Hepatocyte (in vitro differentiated cells): ENCODE measurements at regions not wholly inside any gene's neighbourhood (a gene's known extent, or its start where the extent isn't known, plus 50 kb on each side); places are given as distances from the start of the nearest gene placed in this dataset.

Experiments used
- EZH2 ChIP-seq: fragments of 200-600 bp; sonication (generic); IDR thresholded peaks from 2 replicates; pipeline ENCODE4 v1.6.1; 2016; ENCODE audit warnings: antibody characterized with exemption, mild to moderate bottlenecking, borderline replicate concordance
- TF ChIP-seq, protein P1 (sequence below): fragments of 200-600 bp; sonication (generic); IDR thresholded peaks from 2 replicates; pipeline ENCODE4 v1.5.1; 2016; ENCODE audit warnings: antibody characterized with exemption, mild to moderate bottlenecking; ENCODE audit not compliant: poor library complexity

DNA sequence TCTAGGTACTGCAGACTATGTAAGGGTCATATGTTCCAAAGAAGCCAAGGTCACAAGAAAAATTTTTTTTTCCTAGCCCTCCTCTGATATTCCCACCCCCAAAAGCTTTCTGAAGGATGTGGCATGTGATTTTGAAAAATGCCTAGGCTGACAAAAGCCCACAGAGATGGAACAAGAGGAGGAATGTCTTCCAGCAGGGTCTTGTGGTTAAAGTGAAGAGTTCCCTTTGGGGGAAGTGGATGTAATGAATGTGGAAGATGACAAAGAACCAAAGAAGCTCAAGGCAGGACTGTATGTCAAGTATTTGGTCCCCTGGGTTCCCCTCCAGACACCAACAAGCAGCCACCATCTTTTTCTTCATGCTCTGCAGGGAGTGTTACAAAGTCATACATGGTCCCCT lies 268.8 kb downstream of the BCOR start:
- TF ChIP-seq, protein P1, sequence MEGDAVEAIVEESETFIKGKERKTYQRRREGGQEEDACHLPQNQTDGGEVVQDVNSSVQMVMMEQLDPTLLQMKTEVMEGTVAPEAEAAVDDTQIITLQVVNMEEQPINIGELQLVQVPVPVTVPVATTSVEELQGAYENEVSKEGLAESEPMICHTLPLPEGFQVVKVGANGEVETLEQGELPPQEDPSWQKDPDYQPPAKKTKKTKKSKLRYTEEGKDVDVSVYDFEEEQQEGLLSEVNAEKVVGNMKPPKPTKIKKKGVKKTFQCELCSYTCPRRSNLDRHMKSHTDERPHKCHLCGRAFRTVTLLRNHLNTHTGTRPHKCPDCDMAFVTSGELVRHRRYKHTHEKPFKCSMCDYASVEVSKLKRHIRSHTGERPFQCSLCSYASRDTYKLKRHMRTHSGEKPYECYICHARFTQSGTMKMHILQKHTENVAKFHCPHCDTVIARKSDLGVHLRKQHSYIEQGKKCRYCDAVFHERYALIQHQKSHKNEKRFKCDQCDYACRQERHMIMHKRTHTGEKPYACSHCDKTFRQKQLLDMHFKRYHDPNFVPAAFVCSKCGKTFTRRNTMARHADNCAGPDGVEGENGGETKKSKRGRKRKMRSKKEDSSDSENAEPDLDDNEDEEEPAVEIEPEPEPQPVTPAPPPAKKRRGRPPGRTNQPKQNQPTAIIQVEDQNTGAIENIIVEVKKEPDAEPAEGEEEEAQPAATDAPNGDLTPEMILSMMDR: no peak
- TF ChIP-seq EZH2: no peak
